ENCODE measurements at regions not wholly inside any gene's neighbourhood (a gene's known extent, or its start where the extent isn't known, plus 50 kb on each side); places are given as distances from the start of the nearest gene placed in this dataset.

- ATAC-seq: no peak
- TF ChIP-seq CSRNP3 (CRISPR knock-in tag; IDR thresholded peaks at IDR 0.05) (no peak), CSDC2 (CRISPR knock-in tag; IDR thresholded peaks at IDR 0.05) (no peak), RARB (CRISPR knock-in tag; IDR thresholded peaks at IDR 0.05) (no peak), GLIS3 (CRISPR knock-in tag; IDR thresholded peaks at IDR 0.05) (no peak), POU6F1 (CRISPR knock-in tag; IDR thresholded peaks at IDR 0.05; ENCODE audit: borderline replicate concordance, low read depth) (no peak), SNAI2 (CRISPR knock-in tag; IDR thresholded peaks at IDR 0.05) (no peak), CREB5 (CRISPR knock-in tag; IDR thresholded peaks at IDR 0.05; ENCODE audit: low read depth) (no peak), TSHZ2 (CRISPR knock-in tag; IDR thresholded peaks at IDR 0.05) (no peak), ZNF565 (CRISPR knock-in tag; conservative IDR thresholded peaks at IDR 0.05; ENCODE audit: low read depth) (no peak), TCF4 (CRISPR knock-in tag; IDR thresholded peaks at IDR 0.05; ENCODE audit: borderline replicate concordance) (no peak), PATZ1 (CRISPR knock-in tag; IDR thresholded peaks at IDR 0.05; ENCODE audit: borderline replicate concordance) (no peak), ARNTL (CRISPR knock-in tag; IDR thresholded peaks at IDR 0.05; ENCODE audit: borderline replicate concordance, low read depth) (no peak), ZC3H10 (CRISPR knock-in tag; IDR thresholded peaks at IDR 0.05) (no peak), BACH2 (CRISPR knock-in tag; IDR thresholded peaks at IDR 0.05; ENCODE audit: borderline replicate concordance) (no peak), OSR1 (CRISPR knock-in tag; IDR thresholded peaks at IDR 0.05) (no peak), ZNF8 (CRISPR knock-in tag; IDR thresholded peaks at IDR 0.05) (no peak), ZNF70 (CRISPR knock-in tag; IDR thresholded peaks at IDR 0.05) (no peak)
Observed at GRCh38 chr12:107470645-107471044, 215.0 kb upstream of the PWP1 start.

- no peak for ATAC-seq
- TF ChIP-seq TCF4 (CRISPR knock-in tag; IDR thresholded peaks at IDR 0.05; ENCODE audit: borderline replicate concordance): no peak
- no peak for TF ChIP-seq GLIS3 (CRISPR knock-in tag; IDR thresholded peaks at IDR 0.05)
- no peak for TF ChIP-seq SNAI2 (CRISPR knock-in tag; IDR thresholded peaks at IDR 0.05)
- TF ChIP-seq ZNF8 (CRISPR knock-in tag; IDR thresholded peaks at IDR 0.05): no peak
- no peak for TF ChIP-seq RARB (CRISPR knock-in tag; IDR thresholded peaks at IDR 0.05)
- no peak for TF ChIP-seq TSHZ2 (CRISPR knock-in tag; IDR thresholded peaks at IDR 0.05)
- TF ChIP-seq CREB5 (CRISPR knock-in tag; IDR thresholded peaks at IDR 0.05; ENCODE audit: low read depth): no peak
- TF ChIP-seq ZC3H10 (CRISPR knock-in tag; IDR thresholded peaks at IDR 0.05): no peak
- no peak for TF ChIP-seq POU6F1 (CRISPR knock-in tag; IDR thresholded peaks at IDR 0.05; ENCODE audit: borderline replicate concordance, low read depth)
Observed at GRCh38 chr12:107472308-107472707, 213.3 kb upstream of the PWP1 start.
